HG02840 (cell line): ENCODE measurements at regions not wholly inside any gene's neighbourhood (a gene's known extent, or its start where the extent isn't known, plus 50 kb on each side); places are given as distances from the start of the nearest gene placed in this dataset.

ENCODE experiments used
- ATAC-seq: cut with Tn5 transposase; IDR thresholded peaks from one replicate; pipeline ENCODE4 v1.9.1; 2021; ENCODE audit warnings: mild to moderate bottlenecking, moderate library complexity, moderate number of reproducible peaks; ENCODE audit not compliant: unreplicated experiment, low FRiP score

DNA sequence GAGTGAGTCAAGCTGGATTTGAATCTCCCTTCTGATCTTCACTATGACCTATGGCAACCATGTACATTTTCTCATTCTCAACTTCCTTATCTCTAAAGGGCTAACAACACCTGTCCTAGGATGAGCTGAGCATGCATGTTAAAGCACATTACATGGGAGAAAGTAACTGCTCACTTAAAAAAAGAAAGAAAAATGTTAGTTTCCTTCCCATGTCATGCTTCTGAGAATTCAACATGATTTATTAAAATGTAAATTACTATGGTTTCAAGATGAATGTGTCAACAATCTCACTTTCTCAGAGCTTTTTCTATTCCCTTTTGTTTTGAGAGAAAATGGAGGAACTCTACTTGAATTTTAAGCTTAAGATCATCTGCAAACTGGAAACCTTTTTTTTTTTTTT, 295.3 kb downstream of the SKIDA1 start:
- ATAC-seq = no peak

DNA sequence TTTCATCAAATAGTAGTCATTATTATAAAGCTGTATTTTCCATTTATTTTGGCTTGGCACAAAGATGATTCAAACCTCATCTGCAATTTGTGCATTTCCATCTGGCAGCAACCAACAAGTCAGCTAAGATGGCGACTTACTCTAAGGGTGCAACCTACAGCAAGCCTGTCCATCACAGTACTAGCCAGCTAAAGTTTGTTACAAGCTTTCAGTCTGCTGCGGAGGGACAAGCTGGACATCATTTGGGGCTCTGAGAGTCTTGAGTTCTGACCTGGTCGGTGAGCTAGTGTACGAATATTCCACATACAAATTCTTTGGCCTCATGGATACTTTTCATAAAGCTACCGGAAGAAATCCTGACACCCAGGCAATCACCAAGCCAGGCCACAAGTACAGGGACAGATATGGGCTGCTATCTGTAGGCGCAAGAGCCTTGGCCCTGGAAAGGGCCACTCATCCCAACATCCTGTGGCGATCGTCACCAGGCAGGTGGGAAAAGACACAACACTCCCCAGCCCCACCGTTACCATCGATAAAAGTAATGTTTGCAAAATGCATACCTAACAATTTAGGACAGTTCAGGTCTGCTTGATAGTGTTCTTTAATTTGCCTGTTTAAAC, 307.6 kb downstream of the SKIDA1 start:
- ATAC-seq = no peak

DNA sequence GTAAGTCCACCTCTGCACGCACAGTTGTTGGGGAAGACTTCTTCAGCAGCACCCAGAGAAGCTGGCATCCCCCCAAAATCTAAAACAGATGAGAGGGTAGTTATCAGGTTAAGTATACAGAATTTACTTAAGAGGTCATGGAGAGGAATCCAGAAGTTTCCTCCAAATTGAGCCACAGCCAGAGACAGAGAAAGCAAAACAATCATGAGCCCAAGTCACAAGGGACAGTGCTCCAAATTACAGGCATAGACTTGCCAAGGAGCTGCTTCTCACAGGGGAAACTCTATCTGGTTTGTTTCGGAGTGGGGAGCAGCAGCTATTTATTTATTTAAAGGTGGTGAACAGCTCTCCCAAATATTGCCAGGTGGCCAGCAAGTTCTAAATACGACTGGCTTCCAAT, 308.4 kb downstream of the SKIDA1 start:
- ATAC-seq = no peak

DNA sequence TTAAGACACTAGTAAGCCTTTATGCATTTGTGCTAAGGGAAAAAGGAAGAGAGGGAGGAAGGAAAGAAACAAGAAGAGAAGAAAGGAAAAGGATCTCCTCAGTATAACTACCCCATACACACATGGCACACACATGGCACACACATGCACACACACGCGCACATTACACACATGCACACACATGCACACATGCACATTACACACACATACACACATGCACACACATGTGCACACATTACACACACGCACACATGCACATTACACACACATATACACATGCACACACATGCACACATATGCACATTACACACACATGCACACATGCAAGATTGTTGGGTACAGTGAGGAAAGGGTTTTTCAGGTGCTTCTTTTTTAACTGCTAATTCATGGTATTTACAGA, 311.2 kb downstream of the SKIDA1 start:
- no peak for ATAC-seq

DNA sequence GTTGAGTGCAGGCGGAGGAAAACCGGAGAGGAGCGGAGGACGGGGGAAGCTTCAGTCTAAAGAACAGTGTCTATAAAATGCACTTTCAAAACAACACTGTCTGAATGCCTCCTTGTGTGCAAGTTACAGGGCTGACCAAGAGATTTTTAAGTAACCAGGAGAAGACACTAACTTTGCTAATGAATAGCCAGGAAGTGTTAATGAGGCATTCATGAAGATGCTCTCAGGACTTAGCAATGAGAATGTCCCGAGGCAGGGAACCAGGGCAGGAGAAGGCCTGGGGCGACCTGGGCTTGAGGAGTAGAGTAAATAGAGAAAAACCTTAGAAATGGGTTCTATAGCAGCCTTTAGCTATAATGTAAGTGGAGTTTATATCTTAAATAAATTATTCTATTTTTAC, 312.1 kb downstream of the SKIDA1 start:
- ATAC-seq = no peak

DNA sequence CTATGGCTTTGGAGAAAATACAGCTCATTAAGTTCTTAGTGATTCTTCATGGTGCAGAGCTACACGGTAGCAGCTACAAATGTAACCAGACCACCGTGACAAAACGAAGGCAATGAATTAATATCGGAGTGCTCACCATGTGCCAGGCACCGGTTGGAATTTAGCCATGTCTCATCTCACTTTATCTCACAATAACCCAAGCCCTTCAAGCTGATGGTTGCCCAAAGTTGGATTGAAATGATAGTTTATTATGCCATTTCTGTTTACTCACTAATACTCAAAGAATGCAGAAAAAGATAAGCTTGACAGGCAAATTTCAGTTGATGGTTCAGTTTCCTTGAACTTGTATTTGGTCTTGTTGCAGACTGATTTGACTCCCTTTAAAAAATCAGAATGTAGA, 312.6 kb downstream of the SKIDA1 start:
- no peak for ATAC-seq

DNA sequence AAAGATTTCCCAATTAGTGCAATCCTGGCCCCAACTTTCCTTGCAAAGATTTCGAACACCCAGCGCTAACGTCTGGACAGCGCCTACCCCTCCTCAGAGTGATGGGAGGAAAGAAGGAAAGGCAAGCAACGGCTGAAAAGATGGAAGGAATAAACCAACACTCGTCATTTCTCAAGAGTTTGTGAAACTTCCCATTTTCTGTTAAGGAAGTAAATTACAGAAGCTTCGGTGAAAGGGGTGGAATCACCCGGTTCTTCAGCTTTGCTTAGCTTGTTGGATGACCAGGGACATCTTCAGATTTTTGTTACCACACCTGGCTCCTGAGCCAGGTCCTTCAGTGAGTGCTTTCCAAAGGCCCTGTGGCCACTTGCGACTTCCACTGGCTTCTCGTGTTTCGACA, 313.1 kb downstream of the SKIDA1 start:
- ATAC-seq = no peak

DNA sequence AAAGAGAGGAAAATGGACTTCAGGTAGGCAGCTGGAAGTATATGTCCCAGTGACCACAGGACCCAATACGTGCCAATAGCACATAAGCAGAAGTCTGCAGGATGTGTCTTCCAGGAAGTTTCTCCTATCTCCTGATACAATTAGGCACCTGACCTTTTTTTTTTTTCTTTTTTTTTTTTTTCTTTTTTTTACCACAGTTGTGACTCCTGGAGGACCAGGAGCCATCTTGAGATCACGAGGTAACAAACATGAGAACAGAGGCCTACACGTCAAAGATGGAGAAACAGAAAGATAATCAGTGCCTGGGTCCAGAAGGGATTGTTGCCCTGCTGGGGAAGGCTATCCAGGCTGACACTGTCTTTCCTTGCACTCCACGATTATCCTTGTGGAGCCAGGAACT, 312.4 kb upstream of the NEBL start:
- ATAC-seq = no peak

DNA sequence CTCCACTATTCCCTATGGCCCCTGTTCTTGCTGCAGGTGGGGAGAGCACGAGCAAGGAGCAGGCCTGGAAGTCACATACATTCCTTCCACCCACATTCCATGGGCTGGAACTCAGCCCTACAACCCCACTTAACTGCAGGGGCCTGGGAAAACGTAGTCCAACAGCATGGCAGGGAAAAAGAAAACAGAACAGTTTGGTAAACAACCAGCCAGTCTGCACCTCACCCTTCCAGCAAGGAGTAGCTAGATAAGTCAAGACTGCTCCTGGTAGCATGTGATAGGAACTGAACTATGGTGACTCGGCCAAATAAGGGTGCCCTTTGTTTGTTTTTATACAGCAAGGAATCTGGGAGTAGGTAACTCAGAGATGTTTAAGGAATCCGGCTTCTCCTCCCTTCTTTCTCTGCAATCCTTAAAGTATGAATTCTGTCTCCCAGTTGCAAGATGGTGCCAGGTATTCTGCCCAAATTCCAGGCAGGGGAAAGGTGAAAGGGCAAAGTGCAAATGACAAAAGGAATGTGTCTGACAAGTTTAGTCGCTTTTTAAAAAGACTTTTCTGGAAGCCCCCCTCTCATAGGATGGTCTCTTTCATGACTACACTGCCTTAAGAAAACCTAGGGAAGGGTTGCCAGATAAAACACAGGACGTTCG, 311.7 kb upstream of the NEBL start:
- no peak for ATAC-seq

DNA sequence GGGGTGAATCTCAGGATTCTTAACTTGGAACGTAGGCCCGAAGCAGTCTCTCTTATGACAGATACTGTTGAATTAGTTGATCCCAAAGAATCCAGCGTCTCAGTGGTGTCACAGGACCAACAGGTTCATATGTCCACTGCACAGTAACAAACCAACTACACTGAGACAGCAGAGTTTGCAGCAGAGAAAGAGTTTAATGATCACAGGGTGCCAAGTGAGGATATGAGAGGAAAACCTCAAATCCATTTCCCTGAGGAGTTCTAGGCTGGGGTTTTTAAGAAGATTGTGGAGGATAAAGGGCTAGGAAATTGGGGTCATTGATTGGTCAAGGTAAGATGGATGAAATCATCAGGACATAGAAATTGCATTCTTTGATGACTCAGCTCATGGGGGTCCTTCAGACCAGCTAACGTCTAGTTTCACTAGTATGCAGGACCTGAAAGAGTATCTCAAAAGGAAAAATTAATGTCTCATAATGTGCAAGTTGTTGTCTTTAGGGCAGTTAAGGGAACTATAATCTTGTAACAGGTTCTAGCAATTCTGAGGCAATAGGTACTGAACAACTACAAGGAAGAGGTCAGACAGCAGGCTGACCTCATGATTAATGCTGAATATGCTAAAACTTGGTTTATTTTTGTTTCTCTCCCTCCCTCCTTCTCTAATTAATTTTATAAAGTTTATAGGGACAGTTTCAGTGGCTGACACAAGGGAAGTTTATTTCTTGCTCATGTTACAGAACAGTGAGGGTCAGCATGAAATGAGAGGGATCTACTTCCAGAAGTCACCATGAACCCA, 310.9 kb upstream of the NEBL start:
- ATAC-seq = no peak

DNA sequence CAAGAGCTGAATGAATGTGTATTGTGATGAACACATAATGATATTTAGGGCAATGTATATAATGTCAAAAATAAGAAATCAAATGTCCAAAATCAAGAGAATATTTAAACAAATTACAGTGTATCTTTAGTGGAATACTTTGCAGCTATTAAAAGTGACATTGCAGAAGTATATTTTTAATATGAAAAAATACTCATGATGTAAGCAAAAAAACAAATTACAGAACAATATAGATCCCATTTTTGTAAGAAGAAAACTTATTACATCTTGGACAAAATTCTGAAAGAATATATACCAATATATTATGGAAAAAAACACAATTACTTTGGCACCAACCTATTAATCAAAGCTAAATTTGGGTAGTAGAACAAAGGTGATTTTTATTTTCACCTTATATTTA, 308.2 kb upstream of the NEBL start:
- no peak for ATAC-seq

DNA sequence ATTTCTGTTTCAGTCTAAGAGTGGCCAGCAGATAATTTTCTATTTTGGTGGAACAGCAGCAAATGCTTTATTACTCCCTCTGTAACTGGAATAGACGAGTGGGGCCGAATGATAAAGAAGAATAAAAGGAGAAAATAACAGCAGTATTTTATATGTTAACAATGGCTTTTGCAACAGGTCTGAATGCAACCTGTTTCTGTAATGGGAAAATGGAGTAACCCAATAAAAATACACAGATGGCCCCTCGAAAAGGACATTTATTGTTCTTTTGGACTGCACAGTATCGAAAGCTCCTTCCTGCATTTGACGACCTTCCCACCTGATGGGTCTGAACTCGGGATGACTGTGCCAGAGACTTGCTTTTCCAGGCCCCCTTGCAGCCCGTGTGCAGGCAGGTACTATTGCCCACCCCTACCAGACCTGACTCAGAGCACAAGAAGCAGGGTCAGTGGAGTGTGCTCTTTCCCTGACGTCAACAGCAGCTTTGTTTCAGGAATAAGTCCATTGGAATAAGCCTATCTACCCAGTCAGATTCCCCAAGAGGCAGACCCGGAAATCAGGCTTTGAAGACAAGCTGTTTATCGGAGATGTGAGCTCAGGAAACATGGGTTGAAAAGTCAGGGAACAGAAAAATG, 306.5 kb upstream of the NEBL start:
- ATAC-seq = no peak

DNA sequence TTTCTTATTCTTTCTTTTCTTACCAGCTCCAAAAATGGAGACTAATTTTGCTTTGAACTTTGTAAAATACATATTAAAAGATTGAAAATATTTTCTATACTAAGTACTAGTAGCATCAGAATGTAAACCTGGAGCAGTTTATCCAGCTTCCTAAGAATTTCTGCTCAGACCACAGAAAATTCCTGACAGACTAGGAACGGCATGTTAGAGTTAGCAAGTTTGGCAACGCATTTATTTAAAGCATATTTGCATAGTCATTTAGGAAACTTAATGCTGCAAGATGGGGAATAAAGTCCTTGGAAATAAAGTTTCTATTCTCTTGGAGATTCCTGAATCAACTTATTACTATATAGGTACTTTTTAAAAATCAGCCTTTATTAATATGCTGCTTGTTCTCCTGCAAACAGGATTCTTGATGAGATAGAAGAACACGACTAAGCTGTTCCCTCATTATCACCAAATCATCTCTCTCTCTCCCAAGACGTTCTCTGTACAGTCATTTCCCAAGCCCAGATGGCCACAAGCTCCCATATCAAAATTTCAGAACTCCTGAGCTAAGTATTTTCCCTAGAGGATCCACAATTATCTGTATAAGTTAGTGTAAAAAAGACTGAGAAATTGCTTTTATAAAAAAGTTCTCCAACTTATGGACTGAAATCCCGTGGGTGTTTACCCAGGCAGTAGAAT, 305.8 kb upstream of the NEBL start:
- no peak for ATAC-seq

DNA sequence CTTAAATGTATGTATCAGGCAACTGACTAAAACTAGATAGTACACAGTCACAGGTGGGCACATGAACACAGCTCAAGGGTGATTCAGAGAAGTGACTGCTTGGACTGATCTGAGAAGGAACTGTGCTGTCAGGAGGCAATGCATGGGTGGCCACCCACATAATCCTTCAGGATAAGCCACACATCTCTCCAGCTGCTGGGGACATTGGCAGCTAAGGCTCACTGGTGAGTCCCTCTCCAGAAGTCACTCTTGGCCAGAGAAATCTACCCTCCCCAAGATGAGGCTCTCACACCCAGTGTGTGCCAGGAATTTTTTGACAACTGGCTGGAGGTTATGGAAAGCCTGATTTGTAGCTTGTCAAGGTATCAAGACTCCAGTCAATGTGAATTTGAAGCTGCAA, 302.4 kb upstream of the NEBL start:
- no peak for ATAC-seq

DNA sequence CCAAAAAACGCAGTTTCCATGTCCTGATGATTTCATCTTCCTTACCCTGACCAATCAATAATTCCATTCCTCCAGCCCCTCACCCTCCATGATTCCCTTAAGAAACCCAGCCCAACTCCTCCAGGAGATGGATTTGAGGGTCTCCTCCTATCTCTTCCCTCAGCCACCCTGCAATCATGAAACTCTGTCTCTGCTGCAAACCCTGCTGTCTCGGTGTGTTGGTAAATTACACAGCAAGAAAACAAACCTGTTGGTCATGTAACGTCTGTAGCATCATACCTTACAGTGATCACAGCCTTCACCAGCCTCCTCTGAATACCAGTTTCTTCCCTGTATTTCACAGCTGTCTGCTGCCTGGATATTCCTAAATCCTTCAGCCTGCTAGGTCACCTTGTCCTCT, 300.7 kb upstream of the NEBL start:
- ATAC-seq = no peak

DNA sequence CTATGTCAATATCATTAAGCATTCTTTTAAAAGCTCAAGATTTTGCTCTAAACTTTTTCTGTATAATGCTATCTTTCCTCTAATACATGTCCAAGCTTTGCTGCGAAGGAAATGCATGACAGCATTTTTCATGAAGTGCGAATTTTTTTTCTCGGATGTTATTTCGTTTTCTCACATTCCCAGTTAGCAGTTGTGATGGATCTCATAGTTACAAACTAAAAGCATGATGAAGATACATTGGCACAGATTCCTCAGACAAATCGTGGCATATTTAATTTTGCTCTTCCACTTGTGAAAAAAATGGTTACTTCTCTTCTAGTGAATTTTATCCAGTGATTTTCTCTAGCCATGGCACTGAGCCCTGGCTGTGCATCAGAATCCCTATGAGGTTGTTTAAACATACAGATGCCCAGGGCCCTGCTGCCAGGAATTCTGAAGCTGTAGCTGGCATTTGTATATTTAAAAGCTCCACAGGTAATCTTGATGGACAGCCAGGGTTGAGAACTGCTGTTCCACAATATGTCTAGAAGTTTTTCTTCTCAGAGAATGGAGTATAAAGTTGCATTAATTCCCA, 299.8 kb upstream of the NEBL start:
- ATAC-seq = no peak

DNA sequence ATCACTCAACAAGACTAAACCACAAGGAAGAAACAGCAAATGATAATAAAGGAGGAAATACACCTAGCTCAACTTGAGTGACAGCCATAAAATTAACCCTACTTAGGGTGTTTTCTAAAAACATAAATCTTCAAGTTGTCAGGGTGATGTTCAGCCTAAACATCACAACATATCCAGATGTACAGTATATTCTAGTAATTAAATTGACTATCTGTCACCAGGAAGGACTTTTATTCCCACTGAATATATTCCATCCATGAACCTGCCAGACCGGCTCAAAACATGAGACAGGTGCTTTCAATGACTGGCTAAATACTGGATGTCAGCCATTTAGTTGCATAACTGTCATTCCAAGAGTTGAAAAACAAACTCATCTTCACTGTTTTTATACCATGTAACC, 298.1 kb upstream of the NEBL start:
- ATAC-seq = no peak

DNA sequence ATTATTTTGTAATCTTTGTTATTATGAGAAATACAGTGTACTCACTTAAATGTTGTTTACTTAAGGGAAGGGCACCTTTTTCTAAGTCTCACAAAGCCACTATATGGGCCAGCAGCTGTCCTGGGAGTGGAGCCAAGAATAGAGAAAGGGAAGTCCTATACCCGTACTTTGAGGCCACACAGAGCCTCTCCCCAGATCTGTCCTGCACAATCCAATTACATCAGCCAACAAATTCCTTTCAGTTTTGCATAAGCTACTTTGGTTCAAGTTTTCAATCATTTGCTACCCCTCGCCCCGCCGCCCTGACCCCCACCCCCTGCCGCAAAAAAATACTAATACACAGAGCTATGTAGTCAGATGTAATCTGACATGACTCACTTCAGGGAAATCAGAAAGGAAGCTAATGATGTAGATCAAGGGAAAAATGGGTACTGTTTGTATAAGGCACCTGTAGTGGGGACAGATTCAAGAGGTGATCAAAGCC, 297.4 kb upstream of the NEBL start:
- ATAC-seq = no peak

DNA sequence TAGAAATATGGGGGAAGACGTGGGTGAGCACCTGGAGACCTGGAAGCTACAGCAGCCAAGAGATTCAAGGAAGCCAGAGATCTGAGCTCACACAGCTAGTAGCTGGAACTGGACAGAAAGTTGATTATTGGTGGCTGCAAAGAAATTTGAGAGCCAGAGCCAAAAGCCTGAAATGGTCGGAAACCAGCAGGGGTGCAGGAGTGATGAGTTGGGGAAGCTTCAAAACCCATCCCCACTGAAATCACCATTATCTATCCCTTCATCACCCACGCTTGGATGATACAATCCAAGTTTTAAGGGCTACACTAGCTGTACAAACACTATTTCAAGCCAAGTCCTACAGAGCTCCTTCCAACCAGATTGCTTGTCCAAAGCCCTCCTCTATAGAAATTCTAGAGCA, 296.1 kb upstream of the NEBL start:
- ATAC-seq = no peak

DNA sequence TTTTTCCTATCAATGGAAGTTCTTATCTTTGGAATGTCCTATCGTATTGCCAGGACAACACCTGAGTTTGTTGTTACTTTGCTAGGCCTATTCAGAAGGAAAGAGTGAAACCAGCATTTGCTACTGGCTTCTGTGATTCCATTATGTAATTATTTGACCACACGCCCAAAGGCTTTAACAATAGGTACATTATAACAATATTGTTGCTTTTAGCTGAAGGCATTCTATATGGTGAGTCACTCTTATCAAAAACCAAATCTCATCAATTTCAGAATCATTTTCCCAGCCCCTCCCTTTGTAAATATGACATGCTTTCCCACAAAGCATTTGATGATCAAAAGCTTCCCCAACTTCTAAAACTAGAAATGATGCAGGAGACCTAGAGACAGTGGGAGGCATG, 294.4 kb upstream of the NEBL start:
- ATAC-seq = no peak
